Duodenal mucosa (tissue), 2 donors: ENCODE measurements at regions not wholly inside any gene's neighbourhood (a gene's known extent, or its start where the extent isn't known, plus 50 kb on each side); places are given as distances from the start of the nearest gene placed in this dataset.
"Not testable (repeated sequence)": the region's sequence is repeated elsewhere in the genome, so short reads cannot be mapped to it uniquely, and the experiment has no call there.

Experiments used
- H3K27ac ChIP-seq: one replicate; pipeline ENCODE4 v1.7.0; 2013; ENCODE audit warnings: low read depth, low read length
- H3K27me3 ChIP-seq, 2 donors: one replicate each; pipeline ENCODE4 v1.7.0; 2013; ENCODE audit warnings: low read length in 2 of 2, control low read depth in 1 of 2; ENCODE audit not compliant: insufficient read depth in 2 of 2, control insufficient read depth in 1 of 2
- H3K36me3 ChIP-seq, 2 donors: one replicate each; pipeline ENCODE4 v1.7.0; 2013; ENCODE audit warnings: low read length in 2 of 2, control low read depth in 1 of 2; ENCODE audit not compliant: insufficient read depth in 2 of 2, control insufficient read depth in 1 of 2
- H3K4me1 ChIP-seq, 2 donors: one replicate each; pipeline ENCODE4 v1.7.0; 2013; ENCODE audit warnings: low read length in 2 of 2, control low read depth in 1 of 2; ENCODE audit not compliant: insufficient read depth in 2 of 2, control insufficient read depth in 1 of 2
- H3K4me3 ChIP-seq, 2 donors: one replicate each; pipeline ENCODE4 v1.7.0; 2013; ENCODE audit warnings: low read length in 2 of 2, low read depth in 1 of 2
- H3K9ac ChIP-seq, 2 donors: one replicate each; pipeline ENCODE4 v1.7.0; 2013; ENCODE audit warnings: low read length in 2 of 2, low read depth in 1 of 2
- H3K9me3 ChIP-seq, 2 donors: one replicate each; pipeline ENCODE4 v1.7.0; 2013; ENCODE audit warnings: low read length in 2 of 2, control low read depth in 1 of 2; ENCODE audit not compliant: control insufficient read depth in 1 of 2

DNA sequence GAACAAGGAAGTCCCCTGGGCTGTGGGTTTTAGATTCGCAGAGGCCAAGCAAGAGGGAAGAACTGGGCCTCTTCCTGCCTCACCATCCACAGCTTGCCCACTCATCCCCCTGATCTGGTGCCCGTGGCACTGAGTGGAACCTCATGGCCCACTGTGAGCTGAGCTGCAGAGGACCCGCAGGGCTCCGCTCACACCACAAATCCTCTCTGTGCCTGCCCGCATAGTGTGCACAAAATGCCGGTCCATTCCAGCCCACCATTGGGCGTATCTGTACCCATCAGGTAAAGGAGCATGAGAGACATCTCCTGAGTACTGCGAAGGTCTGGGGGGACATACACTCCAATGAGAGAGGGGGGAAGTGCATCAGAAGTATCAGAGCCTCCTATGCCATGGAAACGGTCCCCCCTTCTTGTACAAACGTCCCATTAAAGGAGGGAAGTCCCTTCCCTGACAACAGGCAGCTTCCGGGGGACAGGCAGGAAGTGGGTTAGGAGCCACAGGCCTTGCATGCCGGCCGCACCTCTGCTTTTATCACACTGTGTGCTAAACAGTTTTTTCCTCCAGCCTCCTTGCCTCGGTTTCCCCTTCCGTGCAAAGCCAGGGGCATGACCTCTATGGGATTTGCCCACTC lies 309.4 kb upstream of the DIO3 start:
- Histone ChIP-seq H3K4me1 (no peaks in the 10 kb centered on the region), H3K27me3 (no peaks in the 10 kb centered on the region), H3K4me3 (no peak overlapping the region), H3K36me3 (no peaks in the 10 kb centered on the region), H3K9ac (no peak overlapping the region), H3K9me3 (no peaks in the 10 kb centered on the region), H3K27ac (no peak overlapping the region)

DNA sequence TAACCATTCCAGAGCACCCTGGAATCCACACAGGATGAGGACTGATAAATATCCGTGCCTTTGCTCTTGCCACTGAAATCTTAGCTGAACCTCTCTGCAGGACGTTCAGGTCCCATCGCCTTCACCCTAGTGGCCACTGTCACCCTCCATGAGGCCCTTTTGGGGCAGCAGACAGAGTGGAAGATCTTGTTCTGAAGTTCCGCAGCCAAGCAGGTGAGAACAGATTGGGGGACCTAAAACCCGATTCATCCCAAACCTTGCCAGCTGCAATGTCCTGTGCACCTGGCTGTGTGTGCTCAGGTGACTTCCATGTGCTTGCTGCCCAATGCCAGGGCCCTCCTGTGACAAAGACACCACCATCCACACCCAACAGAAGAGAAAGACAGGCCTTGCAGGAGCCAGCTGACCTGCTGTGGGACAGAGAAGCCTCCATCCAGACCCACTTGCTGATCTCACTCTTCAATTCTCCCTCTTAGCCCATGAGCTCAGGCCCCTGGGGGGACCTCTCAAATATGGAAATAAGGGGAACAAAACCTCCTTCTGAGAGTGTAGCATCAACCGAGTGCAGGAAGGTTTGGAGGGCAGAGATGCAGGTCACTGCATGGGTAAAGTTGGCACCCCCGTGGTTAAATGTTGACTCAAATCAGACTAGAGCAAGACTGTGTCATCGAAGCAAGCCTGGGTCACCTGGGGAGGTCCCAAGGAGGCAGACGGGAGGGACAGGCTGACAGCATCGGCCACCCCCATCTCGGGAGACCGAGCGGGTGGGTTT lies 308.7 kb upstream of the DIO3 start:
- H3K9ac ChIP-seq, result no peak overlapping the region
- no peak overlapping the region for H3K27ac ChIP-seq
- no peaks in the 10 kb centered on the region for H3K9me3 ChIP-seq
- H3K4me1 ChIP-seq, result no peaks in the 10 kb centered on the region
- H3K36me3 ChIP-seq, result no peaks in the 10 kb centered on the region
- H3K27me3 ChIP-seq, result no peaks in the 10 kb centered on the region
- H3K4me3 ChIP-seq, result no peak overlapping the region

DNA sequence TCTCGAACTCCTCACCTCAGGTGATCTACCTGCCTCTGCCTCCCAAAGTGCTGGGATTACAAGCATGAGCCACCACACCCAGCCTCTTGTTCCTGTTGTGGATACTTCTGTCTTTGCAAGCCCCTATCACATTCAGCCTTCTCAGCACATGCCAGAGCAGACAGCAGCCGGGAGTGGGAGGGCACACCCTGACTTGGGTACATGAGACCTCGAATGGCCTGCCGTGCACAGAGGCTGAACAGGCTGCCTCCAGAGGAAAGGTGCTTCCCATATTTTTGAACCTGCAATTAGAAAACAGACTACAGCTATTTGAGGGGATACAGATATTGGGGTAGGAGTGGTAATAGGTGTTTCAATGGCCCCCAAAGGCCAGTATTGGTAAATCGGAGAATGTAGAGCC lies 307.3 kb upstream of the DIO3 start:
- Histone ChIP-seq H3K36me3 (no peaks in the 10 kb centered on the region), H3K27ac (no peak overlapping the region), H3K4me1 (no peaks in the 10 kb centered on the region), H3K9me3 (no peaks in the 10 kb centered on the region), H3K4me3 (no peak overlapping the region), H3K27me3 (no peaks in the 10 kb centered on the region), H3K9ac (no peak overlapping the region)

DNA sequence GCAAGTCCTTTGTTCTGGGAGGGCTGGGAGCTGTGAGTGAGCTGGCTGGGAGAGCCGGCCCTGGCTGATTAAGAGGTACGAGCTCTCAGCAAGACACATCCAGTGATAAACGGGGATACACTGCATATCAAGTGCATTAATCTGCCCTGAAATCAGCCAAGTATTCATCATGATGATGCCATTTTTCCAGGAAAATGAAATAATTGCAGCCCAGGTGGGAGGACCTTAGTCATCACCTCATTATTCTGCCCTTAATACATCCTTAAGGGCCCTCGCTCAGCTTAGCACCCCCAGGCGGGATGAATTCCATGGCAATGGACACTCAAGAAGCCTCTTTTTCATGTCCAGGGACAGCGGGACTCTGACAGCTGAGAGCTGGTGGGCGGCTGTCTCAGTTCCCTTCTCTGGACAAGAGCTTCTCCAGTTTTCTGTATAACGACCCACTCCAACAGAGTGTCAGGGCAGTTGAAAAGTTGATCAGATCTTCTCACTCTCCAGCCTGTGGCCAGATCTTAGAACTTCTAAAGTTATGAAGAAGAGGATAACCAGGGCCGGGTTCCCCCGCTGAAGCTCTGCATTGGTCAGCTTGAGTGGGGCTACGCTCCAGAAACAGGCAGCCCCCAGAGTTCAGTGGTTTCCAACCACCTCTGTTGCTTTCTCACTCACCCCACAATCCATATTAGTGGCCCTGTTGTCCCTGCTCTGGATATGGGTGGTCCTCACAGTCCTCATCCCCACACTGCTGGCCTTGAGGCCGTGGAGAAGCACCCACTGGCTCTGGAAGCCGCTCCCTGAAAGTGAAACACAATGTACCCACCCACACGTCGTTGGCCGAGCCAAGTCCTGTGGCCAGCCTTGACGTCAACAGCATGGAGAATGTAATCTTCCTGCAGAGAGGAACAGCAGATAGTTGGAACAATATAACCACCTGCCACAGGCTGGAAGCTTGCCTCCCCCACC lies 306.2 kb upstream of the DIO3 start:
- H3K9me3 ChIP-seq, result no peaks in the 10 kb centered on the region
- no peaks in the 10 kb centered on the region for H3K4me1 ChIP-seq
- H3K4me3 ChIP-seq, result no peak overlapping the region
- no peak overlapping the region for H3K9ac ChIP-seq
- no peaks in the 10 kb centered on the region for H3K36me3 ChIP-seq
- no peaks in the 10 kb centered on the region for H3K27me3 ChIP-seq
- no peak overlapping the region for H3K27ac ChIP-seq

DNA sequence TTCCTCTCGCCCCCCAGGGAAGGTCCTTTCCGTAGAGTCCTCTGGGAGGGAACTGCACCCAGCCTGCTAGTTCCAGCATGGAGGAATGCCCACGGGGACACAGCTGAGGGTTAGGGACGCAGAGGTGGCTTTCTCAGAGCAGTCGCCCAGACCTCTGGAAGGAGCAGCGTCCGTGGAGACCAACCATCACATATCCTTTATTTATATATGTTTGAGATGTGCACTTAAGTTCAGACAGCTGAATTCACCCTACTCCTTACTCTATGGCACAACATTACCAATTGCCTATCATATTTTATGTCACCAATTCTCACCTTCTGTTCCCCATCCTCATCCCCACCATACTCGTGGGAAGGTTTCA lies 305.6 kb upstream of the DIO3 start:
- Histone ChIP-seq H3K36me3 (no peaks in the 10 kb centered on the region), H3K27me3 (no peaks in the 10 kb centered on the region), H3K4me3 (no peak overlapping the region)

DNA sequence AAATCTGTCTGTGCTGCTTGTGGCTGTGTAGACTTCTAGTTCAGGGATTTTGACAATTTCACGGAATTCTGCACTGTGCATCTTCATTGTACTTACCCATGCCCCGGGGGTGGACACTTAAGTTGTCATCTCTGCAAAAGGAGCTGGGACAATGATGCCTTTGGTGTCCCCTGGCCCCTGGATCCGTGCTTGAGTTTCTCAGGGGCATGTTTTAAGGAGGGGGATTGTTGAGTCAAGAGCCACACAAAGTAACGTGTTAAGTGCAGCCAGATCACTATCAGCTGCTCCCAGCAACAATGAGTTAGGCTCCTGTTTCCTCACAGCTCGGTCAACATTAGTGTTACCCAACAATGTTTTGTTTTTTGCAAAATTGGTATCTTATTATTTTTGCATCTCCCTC lies 305.0 kb upstream of the DIO3 start:
- no peaks in the 10 kb centered on the region for H3K4me1 ChIP-seq
- H3K27ac ChIP-seq, result no peak overlapping the region
- H3K9me3 ChIP-seq, result no peaks in the 10 kb centered on the region
- H3K36me3 ChIP-seq, result no peaks in the 10 kb centered on the region
- H3K9ac ChIP-seq, result no peak overlapping the region
- H3K4me3 ChIP-seq, result no peak overlapping the region
- H3K27me3 ChIP-seq, result no peaks in the 10 kb centered on the region

More for the DNA sequence above, 305.6 kb upstream of the DIO3 start:
- H3K9ac ChIP-seq, result no peak overlapping the region
- H3K9me3 ChIP-seq, result no peaks in the 10 kb centered on the region
- no peaks in the 10 kb centered on the region for H3K4me1 ChIP-seq
- no peak overlapping the region for H3K27ac ChIP-seq

DNA sequence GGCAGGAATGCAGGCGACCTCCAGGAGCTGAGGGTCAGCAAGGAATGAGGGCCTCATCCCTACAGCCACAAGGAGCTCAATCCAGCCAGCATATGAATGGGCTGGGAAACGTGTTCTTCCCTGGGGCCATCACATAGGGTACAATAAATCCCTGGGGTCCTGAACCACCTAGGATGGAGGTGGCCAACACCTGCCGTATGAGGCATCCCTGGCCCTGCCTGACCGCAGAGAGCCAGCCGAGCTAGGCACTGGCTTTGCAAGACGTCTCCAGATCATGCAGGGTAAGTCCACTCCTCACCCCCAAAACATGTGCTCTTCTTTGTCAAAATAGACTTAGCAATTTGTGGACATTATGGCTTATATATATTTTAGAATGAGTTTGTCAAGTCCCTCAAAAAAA lies 303.7 kb upstream of the DIO3 start:
- Histone ChIP-seq H3K9ac (no peak overlapping the region), H3K36me3 (no peaks in the 10 kb centered on the region), H3K27me3 (no peaks in the 10 kb centered on the region), H3K9me3 (no peaks in the 10 kb centered on the region), H3K4me1 (no peaks in the 10 kb centered on the region), H3K4me3 (no peak overlapping the region), H3K27ac (no peak overlapping the region)

DNA sequence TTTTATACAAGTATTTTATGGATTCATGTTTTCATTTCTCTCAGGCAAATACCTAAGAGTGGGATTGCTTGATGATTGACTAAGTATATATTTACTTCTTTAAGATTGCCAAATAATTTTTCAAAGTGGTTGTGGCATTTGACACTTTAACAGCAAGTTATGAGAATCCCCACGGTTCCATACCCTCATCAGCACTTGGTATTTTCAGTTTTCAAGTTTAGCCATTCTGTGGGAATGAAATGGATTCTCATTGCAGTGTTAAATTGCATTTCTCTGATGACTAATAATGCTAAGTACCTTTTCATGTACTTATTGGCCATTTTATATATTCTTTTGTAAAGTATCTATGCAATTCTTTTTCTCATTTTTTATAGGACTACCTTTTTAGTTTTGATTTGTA lies 301.5 kb upstream of the DIO3 start:
- Histone ChIP-seq H3K9me3 (no peaks in the 10 kb centered on the region), H3K4me3 (no peak overlapping the region), H3K36me3 (no peaks in the 10 kb centered on the region), H3K27ac (no peak overlapping the region), H3K9ac (no peak overlapping the region), H3K27me3 (no peaks in the 10 kb centered on the region), H3K4me1 (no peaks in the 10 kb centered on the region)

DNA sequence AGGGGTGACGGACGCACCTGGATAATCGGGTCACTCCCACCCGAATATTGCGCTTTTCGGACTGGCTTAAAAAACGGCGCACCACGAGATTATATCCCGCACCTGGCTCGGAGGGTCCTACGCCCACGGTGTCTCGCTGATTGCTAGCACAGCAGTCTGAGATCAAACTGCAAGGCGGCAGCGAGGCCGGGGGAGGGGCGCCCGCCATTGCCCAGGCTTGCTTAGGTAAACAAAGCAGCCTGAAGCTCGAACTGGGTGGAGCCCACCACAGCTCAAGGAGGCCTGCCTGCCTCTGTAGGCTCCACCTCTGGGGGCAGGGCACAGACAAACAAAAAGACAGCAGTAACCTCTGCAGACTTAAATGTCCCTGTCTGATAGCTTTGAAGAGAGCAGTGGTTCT lies 294.9 kb upstream of the DIO3 start:
- not testable (repeated sequence) for H3K4me3 ChIP-seq, H3K27me3 ChIP-seq, H3K9me3 ChIP-seq, H3K9ac ChIP-seq, H3K27ac ChIP-seq, H3K4me1 ChIP-seq, H3K36me3 ChIP-seq

DNA sequence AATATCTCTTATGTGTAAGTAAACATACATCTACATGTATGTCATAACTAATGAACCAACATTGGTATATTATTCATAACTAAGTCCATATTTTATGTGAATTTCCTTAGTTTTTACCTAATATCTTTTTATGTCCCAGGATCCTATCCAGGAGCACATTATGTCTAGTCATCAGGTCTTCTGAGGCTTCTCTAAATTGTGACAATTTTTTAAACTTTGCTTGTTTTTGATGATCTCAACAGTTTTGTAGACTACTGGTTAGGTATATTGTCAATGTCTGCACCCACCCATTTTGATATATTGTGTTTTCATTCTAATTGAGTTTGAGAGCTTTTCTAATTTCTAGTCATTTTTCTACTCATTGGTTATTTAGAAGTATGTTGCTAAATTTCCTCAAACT lies 288.2 kb upstream of the DIO3 start:
- Histone ChIP-seq H3K27me3 (peaks cover 0 to 2% of the 10 kb centered on the region in 2 donors), H3K9ac (no peak overlapping the region), H3K9me3 (no peaks in the 10 kb centered on the region), H3K4me3 (no peak overlapping the region), H3K4me1 (no peaks in the 10 kb centered on the region), H3K27ac (no peak overlapping the region), H3K36me3 (no peaks in the 10 kb centered on the region)
